BLaER1 treated with 17β-estradiol and CSF1 and Interleukin-3, amounts not matched to agents 10 nM and 100 nM (cell line): ENCODE measurements at regions not wholly inside any gene's neighbourhood (a gene's known extent, or its start where the extent isn't known, plus 50 kb on each side); places are given as distances from the start of the nearest gene placed in this dataset.

Experiments used
- H3K27ac ChIP-seq, 11 experiments: shearing (Covaris generic); formaldehyde crosslinking; 2 replicates each; pipeline ENCODE4 v1.8.1; 2022
- H3K27me3 ChIP-seq, 11 experiments: shearing (Covaris generic); formaldehyde crosslinking; 2 replicates each; pipeline ENCODE4 v1.8.1; 2022
- H3K36me3 ChIP-seq, 11 experiments: shearing (Covaris generic); formaldehyde crosslinking; 2 replicates each; pipeline ENCODE4 v1.8.1; 2022
- H3K4me1 ChIP-seq, 10 experiments: shearing (Covaris generic); formaldehyde crosslinking; 2 replicates each; pipeline ENCODE4 v1.8.1; 2022
- H3K4me2 ChIP-seq, 11 experiments: shearing (Covaris generic); formaldehyde crosslinking; 2 replicates each; pipeline ENCODE4 v1.8.1; 2022
- H3K4me3 ChIP-seq, 10 experiments: shearing (Covaris generic); formaldehyde crosslinking; 2 replicates each; pipeline ENCODE4 v1.8.1; 2022
- H3K9ac ChIP-seq, 11 experiments: shearing (Covaris generic); formaldehyde crosslinking; 2 replicates each; pipeline ENCODE4 v1.8.1; 2022
- H3K9me3 ChIP-seq, 11 experiments: shearing (Covaris generic); formaldehyde crosslinking; replicated peaks in 1 of 11; 2 replicates each; pipeline ENCODE4 v1.8.1; 2022
- H4K20me1 ChIP-seq, 11 experiments: shearing (Covaris generic); formaldehyde crosslinking; 2 replicates each; pipeline ENCODE4 v1.8.1; 2022
- Cebpa-rat ChIP-seq, 11 experiments: shearing (Covaris generic); IDR thresholded peaks; 2 replicates each; pipeline ENCODE4 v1.8.1; 2022

DNA sequence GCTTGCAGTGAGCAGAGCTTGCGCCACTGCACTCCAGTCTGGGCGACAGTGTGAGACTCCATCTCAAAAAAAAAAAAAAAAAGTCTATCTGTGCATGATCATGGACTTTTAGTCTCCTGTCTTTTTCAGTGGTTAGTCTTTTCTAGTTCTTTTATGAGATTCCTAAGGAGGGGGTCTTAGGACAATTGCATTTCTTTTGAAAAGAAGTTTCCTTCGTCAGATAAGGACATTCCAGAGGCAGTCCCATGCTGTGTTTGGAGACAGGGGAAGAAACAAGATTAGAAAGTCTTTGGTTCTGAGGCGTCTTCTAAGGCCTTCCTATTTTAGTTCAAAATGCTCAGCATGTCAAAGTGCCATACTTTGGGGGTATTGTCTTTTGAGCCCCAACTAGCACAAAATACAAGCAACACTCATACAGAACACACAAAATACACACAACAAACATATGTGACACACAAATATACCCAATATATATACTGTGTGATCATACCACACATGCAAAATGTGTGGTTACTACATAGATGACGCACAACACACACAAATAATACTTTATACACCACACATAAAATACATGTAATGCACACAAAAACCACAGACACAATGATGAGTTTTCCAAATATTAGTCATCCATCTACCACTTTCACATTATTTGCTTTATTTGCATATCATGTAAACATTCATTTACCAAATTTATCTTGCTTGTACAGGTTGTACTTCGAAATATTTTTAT, 394.5 kb downstream of the SPATA31D1 start:
- Histone ChIP-seq H3K4me1 (no peaks in the 10 kb centered on the region), H3K27ac (no peak overlapping the region), H3K4me2 (no peak overlapping the region)

DNA sequence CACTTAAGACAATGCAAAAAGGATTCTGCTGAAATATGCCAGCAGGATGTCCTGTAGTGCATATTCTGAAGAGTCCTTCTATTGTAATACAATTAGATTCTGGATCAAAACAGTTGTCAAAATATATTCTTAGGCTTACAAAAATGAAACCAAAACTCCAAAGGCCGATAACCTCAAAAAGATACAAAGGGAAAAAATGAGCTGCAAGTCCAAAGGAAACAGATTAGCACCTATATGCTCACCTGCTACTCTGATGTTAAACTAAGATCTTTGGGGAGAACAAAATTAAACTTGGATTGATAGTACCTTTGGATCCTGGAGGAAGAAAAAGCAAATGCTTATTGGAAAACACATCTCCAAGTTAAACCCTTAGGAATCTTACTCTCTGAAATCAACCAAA, 397.1 kb downstream of the SPATA31D1 start:
- no peak overlapping the region for H3K9ac ChIP-seq
- H4K20me1 ChIP-seq, result no peaks in the 10 kb centered on the region
- no peak overlapping the region for H3K4me2 ChIP-seq
- no peaks in the 10 kb centered on the region for H3K4me1 ChIP-seq
- no peak overlapping the region for H3K27ac ChIP-seq
- H3K4me3 ChIP-seq, result no peak overlapping the region
- TF ChIP-seq Cebpa-rat (IDR thresholded peaks at IDR 0.05), result no peak
- no peaks in the 10 kb centered on the region for H3K36me3 ChIP-seq
- no peaks in the 10 kb centered on the region for H3K9me3 ChIP-seq
- no peaks in the 10 kb centered on the region for H3K27me3 ChIP-seq

More for the DNA sequence above, 394.5 kb downstream of the SPATA31D1 start:
- TF ChIP-seq Cebpa-rat (IDR thresholded peaks at IDR 0.05), result no peak
- Histone ChIP-seq H4K20me1 (no peaks in the 10 kb centered on the region), H3K27me3 (no peaks in the 10 kb centered on the region), H3K9me3 (no peaks in the 10 kb centered on the region), H3K4me3 (no peak overlapping the region), H3K36me3 (no peaks in the 10 kb centered on the region), H3K9ac (no peak overlapping the region)

- H3K27ac ChIP-seq, result no peak overlapping the region
- H3K36me3 ChIP-seq, result no peaks in the 10 kb centered on the region
- no peak for TF ChIP-seq Cebpa-rat (IDR thresholded peaks at IDR 0.05)
Measured at GRCh38 chr9:82397534-82397933, 409.0 kb downstream of the SPATA31D1 start.

GRCh38 chr9:82404196-82404870, 415.8 kb downstream of the SPATA31D1 start:
- no peaks in the 10 kb centered on the region for H3K36me3 ChIP-seq
- TF ChIP-seq Cebpa-rat (IDR thresholded peaks at IDR 0.05), result no peak
- no peaks in the 10 kb centered on the region for H4K20me1 ChIP-seq
- H3K9ac ChIP-seq, result no peak overlapping the region
- H3K4me3 ChIP-seq, result no peak overlapping the region
- no peak overlapping the region for H3K4me2 ChIP-seq
- no peak overlapping the region for H3K27ac ChIP-seq
- no peaks in the 10 kb centered on the region for H3K4me1 ChIP-seq
- H3K9me3 ChIP-seq, result no peaks in the 10 kb centered on the region
- no peaks in the 10 kb centered on the region for H3K27me3 ChIP-seq

More at GRCh38 chr9:82397534-82397933, 409.0 kb downstream of the SPATA31D1 start:
- Histone ChIP-seq H4K20me1 (no peaks in the 10 kb centered on the region), H3K4me3 (no peak overlapping the region), H3K4me2 (no peak overlapping the region), H3K27me3 (no peaks in the 10 kb centered on the region), H3K4me1 (no peaks in the 10 kb centered on the region), H3K9ac (no peak overlapping the region), H3K9me3 (no peaks in the 10 kb centered on the region)

DNA sequence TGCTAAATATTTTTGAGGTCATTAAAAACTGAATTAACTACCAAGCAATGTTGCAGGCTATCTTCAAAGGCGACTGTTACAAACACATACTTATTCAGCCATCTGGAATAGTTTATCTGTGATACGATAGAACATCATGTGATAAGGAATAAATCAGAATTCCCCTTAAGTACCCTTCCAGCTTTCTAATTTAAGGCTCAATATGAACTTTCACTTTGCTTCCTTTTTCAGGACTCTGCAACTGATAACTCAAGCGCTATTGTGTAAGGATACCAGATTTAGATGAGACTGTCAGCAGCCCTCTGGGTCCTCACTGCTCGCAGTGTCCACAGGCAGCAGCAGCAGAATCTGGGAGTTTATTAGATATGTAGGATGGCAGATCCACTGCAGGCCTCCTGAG, 416.3 kb downstream of the SPATA31D1 start:
- Histone ChIP-seq H3K36me3 (no peaks in the 10 kb centered on the region), H3K4me3 (no peak overlapping the region), H3K9ac (no peak overlapping the region), H3K4me2 (no peak overlapping the region), H3K4me1 (no peaks in the 10 kb centered on the region), H3K27me3 (no peaks in the 10 kb centered on the region), H3K27ac (no peak overlapping the region), H3K9me3 (no peaks in the 10 kb centered on the region), H4K20me1 (no peaks in the 10 kb centered on the region)
- TF ChIP-seq Cebpa-rat (IDR thresholded peaks at IDR 0.05), result no peak

- Histone ChIP-seq H3K4me3 (no peak overlapping the region), H3K4me2 (no peak overlapping the region), H4K20me1 (no peaks in the 10 kb centered on the region), H3K9ac (no peak overlapping the region), H3K27ac (no peak overlapping the region), H3K27me3 (no peaks in the 10 kb centered on the region), H3K36me3 (no peaks in the 10 kb centered on the region), H3K4me1 (no peaks in the 10 kb centered on the region), H3K9me3 (no peaks in the 10 kb centered on the region)
- no peak for TF ChIP-seq Cebpa-rat (IDR thresholded peaks at IDR 0.05)
Measured at GRCh38 chr9:82406456-82407085, 418.0 kb downstream of the SPATA31D1 start.

GRCh38 chr9:82410306-82410705, 421.7 kb downstream of the SPATA31D1 start:
- Histone ChIP-seq H3K9ac (no peak overlapping the region), H3K4me2 (no peak overlapping the region)

GRCh38 chr9:82410866-82411265, 422.3 kb downstream of the SPATA31D1 start:
- TF ChIP-seq Cebpa-rat (IDR thresholded peaks at IDR 0.05), result no peak
- Histone ChIP-seq H3K27ac (no peak overlapping the region), H3K9me3 (no peaks in the 10 kb centered on the region), H3K4me2 (no peak overlapping the region), H3K36me3 (no peaks in the 10 kb centered on the region), H3K27me3 (no peaks in the 10 kb centered on the region), H3K9ac (no peak overlapping the region), H3K4me3 (no peak overlapping the region), H3K4me1 (no peaks in the 10 kb centered on the region), H4K20me1 (no peaks in the 10 kb centered on the region)

More at GRCh38 chr9:82410306-82410705, 421.7 kb downstream of the SPATA31D1 start:
- no peak for TF ChIP-seq Cebpa-rat (IDR thresholded peaks at IDR 0.05)
- no peaks in the 10 kb centered on the region for H3K4me1 ChIP-seq
- H4K20me1 ChIP-seq, result no peaks in the 10 kb centered on the region
- H3K27me3 ChIP-seq, result no peaks in the 10 kb centered on the region
- no peak overlapping the region for H3K27ac ChIP-seq
- no peaks in the 10 kb centered on the region for H3K9me3 ChIP-seq
- no peaks in the 10 kb centered on the region for H3K36me3 ChIP-seq
- no peak overlapping the region for H3K4me3 ChIP-seq

DNA sequence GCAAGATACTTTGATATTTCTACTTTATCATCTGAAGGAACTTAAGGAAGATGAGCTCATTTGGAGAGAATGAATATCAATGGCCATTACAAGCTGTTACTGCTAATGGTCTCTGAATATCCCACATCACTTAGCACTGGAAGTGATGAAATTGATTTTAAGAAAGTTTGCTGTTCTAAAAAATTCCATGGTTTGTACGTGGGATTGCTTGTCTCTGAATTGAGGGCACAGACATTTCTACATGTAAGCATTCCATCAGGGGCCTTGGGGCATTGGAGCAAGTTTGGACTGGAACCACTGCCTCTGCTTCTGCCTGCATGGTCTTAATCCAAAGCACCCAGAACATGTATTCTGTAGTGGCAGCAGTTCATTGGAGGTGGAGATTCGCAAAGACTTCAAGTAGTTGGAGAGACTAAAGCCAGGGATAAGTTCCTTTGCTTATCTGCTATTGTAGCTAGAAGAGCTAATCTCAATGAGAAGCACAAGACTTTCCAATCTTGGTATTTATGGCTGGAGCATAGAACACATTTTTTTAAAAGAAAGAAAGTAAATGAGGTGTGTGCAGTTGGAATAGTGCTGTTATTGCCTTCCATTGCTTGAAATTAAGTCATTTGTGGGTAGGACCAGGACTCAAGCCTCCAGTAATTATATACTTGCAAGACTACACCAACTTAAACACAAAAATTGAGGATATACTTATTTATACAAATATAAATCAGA, 424.2 kb downstream of the SPATA31D1 start:
- H3K27ac ChIP-seq, result no peak overlapping the region
- no peaks in the 10 kb centered on the region for H4K20me1 ChIP-seq
- H3K4me3 ChIP-seq, result no peak overlapping the region
- no peaks in the 10 kb centered on the region for H3K36me3 ChIP-seq
- no peak overlapping the region for H3K9ac ChIP-seq
- H3K9me3 ChIP-seq, result no peaks in the 10 kb centered on the region
- H3K4me2 ChIP-seq, result no peak overlapping the region
- no peak for TF ChIP-seq Cebpa-rat (IDR thresholded peaks at IDR 0.05)
- H3K4me1 ChIP-seq, result no peaks in the 10 kb centered on the region
- H3K27me3 ChIP-seq, result no peaks in the 10 kb centered on the region
